ENCODE measurements at regions not wholly inside any gene's neighbourhood (a gene's known extent, or its start where the extent isn't known, plus 50 kb on each side); places are given as distances from the start of the nearest gene placed in this dataset.

DNA sequence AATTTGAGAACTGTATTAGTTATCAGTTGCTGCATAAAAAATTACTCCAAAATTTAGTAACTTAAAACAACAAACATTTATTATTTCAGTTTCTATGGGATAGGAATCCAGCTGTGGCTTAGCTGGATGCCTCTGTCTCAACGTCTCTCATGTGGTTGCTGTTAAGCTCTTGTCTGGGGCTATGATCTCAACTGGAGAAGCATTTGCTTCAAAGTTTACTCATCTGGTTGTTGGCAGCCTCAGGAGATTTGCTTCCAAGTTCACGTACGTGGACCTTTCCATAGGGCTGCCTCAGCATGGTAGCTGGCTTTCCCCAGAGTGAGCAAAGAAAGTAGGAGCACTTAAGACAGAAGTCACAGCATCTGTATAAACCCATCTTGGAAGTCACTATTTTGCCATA lies 144.9 kb upstream of the SESN3 start:
- TF ChIP-seq, protein P1, sequence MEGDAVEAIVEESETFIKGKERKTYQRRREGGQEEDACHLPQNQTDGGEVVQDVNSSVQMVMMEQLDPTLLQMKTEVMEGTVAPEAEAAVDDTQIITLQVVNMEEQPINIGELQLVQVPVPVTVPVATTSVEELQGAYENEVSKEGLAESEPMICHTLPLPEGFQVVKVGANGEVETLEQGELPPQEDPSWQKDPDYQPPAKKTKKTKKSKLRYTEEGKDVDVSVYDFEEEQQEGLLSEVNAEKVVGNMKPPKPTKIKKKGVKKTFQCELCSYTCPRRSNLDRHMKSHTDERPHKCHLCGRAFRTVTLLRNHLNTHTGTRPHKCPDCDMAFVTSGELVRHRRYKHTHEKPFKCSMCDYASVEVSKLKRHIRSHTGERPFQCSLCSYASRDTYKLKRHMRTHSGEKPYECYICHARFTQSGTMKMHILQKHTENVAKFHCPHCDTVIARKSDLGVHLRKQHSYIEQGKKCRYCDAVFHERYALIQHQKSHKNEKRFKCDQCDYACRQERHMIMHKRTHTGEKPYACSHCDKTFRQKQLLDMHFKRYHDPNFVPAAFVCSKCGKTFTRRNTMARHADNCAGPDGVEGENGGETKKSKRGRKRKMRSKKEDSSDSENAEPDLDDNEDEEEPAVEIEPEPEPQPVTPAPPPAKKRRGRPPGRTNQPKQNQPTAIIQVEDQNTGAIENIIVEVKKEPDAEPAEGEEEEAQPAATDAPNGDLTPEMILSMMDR (IDR thresholded peaks at IDR 0.05; ENCODE audit: borderline replicate concordance, insufficient read depth, low read depth, low read length) = no peak
- H3K4me3 ChIP-seq (ENCODE audit: low read depth, low read length) = no peak overlapping the region

DNA sequence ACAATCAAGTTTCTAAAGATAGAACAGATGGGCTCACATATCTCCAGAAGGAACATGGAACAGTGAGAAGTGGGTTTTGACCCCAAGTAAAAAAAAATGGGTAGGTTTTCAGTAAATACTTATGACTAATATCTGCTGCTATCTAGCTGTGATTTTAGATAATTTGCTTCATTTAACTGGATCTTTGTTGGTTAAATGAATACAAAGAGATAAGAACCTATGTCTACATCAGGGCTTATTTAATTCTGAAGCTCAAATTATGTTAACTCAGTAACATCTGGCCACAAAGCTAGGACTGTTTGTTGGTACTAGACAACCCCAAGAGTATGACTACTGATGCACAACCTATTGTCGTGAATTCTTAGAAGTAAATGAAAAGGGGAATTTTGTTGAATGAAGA lies 144.4 kb upstream of the SESN3 start:
- TF ChIP-seq, protein P1 (IDR thresholded peaks at IDR 0.05; ENCODE audit: borderline replicate concordance, insufficient read depth, low read depth, low read length) = no peak
- H3K4me3 ChIP-seq (ENCODE audit: low read depth, low read length) = no peak overlapping the region

DNA sequence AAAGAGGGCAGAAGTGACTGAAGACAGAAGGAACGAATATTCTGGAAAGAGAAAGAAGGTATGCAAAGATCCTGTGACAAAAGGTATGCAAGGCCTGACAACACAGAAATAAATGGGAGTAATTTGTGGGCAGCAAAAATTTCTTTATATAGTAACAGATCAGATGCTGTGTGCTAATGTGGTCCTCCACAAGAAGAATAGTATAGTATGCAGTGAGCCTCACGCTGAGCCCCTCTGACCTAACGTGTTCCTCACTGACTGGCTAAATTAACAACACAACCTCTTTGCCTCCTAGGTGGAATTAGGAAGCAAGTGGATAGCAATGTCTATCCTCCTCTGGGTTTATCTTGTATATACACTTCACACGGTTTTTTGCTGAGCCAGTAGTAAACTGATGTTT lies 143.1 kb upstream of the SESN3 start:
- H3K4me3 ChIP-seq (ENCODE audit: low read depth, low read length) = no peak overlapping the region
- TF ChIP-seq, protein P1 (IDR thresholded peaks at IDR 0.05; ENCODE audit: borderline replicate concordance, insufficient read depth, low read depth, low read length) = no peak

DNA sequence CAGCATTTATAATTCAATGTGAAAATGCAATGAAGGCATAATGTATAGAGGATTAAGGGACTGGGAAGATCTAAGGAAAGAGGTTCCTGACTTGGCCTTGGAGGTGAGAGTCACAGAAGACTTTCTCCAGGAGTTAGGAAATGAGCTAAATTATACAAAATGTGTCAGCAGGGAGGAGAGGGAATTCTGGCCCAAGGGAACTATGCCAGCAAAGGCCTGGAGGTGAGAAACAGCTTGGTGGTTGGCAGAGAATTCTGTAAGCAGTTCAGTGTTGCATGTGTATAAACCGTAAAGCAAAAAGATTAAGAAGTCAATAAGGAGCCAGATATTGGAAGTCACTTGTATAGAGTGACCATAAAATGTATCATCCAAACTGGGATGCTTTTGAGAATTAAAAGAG lies 142.2 kb upstream of the SESN3 start:
- TF ChIP-seq, protein P1 (IDR thresholded peaks at IDR 0.05; ENCODE audit: borderline replicate concordance, insufficient read depth, low read depth, low read length) = no peak
- no peak overlapping the region for H3K4me3 ChIP-seq (ENCODE audit: low read depth, low read length)

DNA sequence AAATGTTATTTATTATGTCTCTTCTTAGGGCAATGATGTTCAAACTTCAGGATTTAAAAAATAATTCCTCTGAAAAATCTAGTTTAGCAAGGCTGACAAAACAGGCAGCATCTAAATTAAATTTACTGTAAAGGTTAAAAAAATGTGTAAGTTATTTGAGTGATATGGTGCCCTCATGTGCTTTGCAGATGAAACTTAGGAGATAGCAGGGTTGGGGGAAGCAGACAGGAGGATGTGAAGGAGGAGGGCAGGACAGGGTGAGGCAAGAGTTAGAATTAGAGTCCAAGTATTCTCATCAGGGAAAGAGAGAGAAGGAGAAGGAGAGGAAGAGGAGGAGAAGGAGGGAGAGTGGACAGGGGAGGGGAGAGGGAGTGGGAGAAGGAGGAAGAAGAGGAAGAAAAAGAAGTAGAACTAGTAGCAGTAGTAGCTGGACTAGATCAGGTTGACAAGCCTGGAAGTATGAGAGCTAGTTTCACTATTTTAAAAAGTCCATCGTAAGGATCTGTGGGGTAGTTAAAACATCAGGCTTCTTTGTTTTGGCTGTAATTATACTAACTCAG lies 141.2 kb upstream of the SESN3 start:
- TF ChIP-seq, protein P1 (IDR thresholded peaks at IDR 0.05; ENCODE audit: borderline replicate concordance, insufficient read depth, low read depth, low read length) = no peak
- H3K4me3 ChIP-seq (ENCODE audit: low read depth, low read length) = no peak overlapping the region

DNA sequence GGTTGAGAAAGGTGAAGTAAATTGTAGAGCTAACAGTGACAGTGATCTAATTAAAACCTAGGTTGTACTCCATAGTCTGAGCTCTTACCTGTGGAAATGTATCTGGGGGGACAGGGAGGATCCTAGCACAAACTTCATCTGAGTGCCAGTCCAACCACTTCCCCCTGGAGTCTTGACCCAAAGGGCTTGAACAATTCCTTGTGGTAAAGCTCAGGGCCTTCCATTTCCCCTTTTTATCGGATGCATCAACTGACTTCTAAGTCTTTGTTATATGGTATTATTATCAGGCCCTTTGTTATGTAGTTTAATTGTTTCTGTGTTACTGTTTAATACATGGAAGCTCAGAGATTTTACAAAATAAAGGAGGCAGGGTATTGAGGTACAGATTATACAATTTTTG lies 140.2 kb upstream of the SESN3 start:
- TF ChIP-seq, protein P1 (IDR thresholded peaks at IDR 0.05; ENCODE audit: borderline replicate concordance, insufficient read depth, low read depth, low read length) = no peak
- no peak overlapping the region for H3K4me3 ChIP-seq (ENCODE audit: low read depth, low read length)

DNA sequence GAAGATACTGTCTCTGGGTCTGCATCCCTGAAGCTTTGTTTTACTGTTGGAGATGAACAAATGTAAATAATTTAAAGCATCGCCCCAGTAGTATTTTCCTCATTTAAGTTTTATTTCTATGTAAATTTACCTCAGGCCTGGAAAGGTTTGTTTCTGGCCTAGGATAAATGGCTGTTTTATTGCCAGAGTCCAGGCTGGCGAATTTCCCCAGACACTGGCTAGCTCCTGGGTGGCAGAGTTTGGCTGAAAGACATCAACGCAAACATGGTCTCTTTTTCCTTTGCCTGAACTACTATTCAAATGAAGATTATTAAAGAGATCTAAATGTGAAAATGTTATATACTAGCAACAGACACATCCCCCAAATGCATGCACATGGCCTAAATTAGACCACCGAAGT lies 136.7 kb upstream of the SESN3 start:
- TF ChIP-seq, protein P1 (IDR thresholded peaks at IDR 0.05; ENCODE audit: borderline replicate concordance, insufficient read depth, low read depth, low read length) = no peak
- no peak overlapping the region for H3K4me3 ChIP-seq (ENCODE audit: low read depth, low read length)

Measured in GM12875 (cell line).